Stimulated activated CD8-positive, alpha-beta memory T cell treated with anti-CD3 and anti-CD28 coated beads, Interleukin-15, amount 100 ng/mL, for 24 hours (primary cell): ENCODE measurements at regions not wholly inside any gene's neighbourhood (a gene's known extent, or its start where the extent isn't known, plus 50 kb on each side); places are given as distances from the start of the nearest gene placed in this dataset.

Experiments used
- DNase-seq: peaks from one replicate; pipeline ENCODE4 v3.0.0-alpha.2; 2020; ENCODE audit warnings: low read depth

DNA sequence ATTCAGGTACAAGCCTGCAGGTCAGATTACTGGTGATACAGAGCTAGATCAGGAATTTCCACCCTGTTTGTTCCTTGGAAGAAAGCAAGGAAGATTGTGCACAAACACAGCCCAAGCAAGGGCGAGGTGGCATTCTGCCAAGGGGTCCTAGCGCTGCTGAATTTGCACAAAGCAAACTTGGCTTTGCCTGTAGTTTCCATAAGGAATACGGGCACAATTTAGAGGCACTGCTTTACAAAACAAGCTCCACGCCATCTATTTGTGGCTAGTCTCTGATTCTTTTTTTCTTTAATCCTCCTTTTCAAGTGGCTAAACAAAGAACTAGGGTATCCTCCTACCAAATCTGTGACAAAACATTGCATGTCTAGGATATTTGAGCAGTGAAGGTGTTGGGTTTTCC lies 195.5 kb upstream of the ACVR2A start:
- no peak for DNase-seq

GRCh38 chr2:147648471-147648870 lies 196.4 kb upstream of the ACVR2A start:
- no peak for DNase-seq

- no peak for DNase-seq
Measured at GRCh38 chr2:147647816-147648215, 197.0 kb upstream of the ACVR2A start.

GRCh38 chr2:147646818-147647468 lies 197.9 kb upstream of the ACVR2A start:
- no peak for DNase-seq

GRCh38 chr2:147644491-147644890 lies 200.3 kb upstream of the ACVR2A start:
- no peak for DNase-seq

DNA sequence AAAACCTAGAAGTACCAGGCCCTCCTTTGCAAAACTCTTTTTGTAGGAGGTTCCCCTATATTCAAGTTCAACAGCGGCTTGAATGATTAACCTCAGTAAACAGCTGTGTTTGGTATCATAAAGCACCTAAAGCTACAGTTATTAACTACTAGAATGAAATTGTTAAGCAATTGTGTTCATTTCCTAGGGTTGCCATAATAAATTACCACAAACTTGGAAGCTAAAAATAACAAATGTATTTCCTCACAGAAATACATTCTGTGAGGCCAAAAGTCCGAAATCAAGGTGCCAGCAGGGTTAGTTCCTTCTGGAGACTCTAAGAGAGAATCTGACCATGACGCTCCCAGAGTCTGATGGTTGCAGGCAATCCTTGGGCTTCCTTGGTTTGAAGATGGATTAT lies 202.1 kb upstream of the ACVR2A start:
- no peak for DNase-seq

GRCh38 chr2:147641651-147642050 lies 203.2 kb upstream of the ACVR2A start:
- no peak for DNase-seq

GRCh38 chr2:147639891-147640290 lies 204.9 kb upstream of the ACVR2A start:
- DNase-seq: no peak

- no peak for DNase-seq
Measured at GRCh38 chr2:147639386-147639785, 205.4 kb upstream of the ACVR2A start.

- no peak for DNase-seq
Measured at GRCh38 chr2:147636886-147637285, 207.9 kb upstream of the ACVR2A start.

DNA sequence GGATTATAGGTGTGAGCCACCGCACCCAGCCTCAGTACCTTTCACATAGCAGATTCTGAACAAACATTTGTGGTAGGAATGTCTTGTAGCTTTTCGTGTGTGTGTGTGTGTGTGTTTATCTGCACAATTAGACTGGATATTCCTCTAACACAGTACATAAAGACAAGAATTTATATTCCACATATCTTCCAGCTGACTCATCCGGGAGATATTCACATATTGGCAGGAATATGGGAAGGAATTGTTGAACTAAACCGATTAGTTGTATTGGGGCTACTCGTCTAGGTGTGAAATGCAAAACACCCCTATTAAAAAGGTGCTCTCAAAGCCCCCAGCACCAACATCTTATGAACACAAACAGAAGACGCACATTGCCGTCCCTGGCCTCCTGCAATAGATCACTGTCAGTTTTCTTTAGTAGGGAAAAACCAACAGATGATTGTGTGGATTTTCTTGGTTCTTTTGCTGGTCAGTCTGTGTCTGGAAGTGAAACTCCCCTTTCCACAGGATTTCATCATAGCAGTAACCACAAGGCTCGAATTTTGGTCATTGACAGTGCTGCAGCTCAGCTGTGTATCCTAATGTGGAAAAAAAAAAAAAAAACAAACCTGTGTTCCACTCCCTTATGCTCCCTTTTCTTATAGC lies 208.5 kb upstream of the ACVR2A start:
- no peak for DNase-seq

DNA sequence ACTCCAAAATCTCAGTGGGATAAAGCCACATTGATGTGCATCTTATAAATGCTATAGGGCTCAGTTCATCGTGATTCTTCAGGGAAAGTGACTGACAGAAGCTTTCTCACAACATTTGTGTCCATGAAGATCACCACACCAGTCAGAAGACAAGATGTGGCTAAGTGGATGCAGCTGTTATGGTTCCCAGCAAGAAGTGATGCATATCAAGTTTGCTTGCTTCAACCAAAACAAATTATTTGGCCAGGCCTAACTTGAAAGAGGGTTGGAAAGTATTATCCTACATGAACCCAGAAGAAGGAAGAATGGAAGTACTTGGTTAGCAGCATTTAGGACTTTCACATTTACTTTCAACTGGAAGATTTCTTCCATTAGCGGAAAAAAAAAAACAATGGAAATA lies 210.0 kb upstream of the ACVR2A start:
- DNase-seq: no peak

GRCh38 chr2:147632198-147632597 lies 212.6 kb upstream of the ACVR2A start:
- DNase-seq: no peak

DNA sequence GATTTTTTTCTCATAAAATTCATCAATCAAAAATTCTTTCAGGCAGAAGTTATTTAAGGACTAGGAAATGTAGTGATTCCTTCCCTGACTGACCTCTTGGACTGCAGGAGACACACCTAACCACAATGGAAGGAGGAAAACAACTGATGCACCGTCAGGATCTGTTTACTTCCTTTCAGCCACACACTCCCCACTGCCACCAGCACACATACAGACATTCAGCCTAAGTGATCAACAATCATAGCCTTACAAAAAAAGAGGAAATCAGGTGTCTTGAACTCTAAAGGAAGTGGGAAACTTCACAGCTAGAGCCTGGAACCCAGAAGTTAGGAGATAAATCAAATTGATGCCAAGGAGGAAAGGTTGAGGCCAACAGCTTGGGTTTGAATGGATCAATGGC lies 213.5 kb upstream of the ACVR2A start:
- DNase-seq: no peak

DNA sequence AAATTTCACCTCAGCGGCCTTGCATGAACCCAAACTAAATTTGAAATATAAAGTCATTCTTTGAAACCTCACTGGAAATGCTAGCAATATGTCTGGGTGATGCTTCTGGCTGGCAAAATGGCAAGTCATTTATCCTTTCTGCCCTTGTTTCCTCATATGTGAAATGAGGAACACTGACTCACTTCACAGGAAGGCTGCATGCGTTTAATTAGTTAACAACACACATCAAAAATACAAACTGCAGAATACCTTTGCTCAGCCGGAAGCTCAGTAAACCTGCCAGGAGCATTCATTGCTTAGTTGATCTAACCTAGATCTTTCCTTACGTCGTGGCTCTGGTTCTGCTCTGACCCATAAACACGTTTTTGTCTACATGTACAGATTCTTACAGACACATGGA lies 214.2 kb upstream of the ACVR2A start:
- no peak for DNase-seq

DNA sequence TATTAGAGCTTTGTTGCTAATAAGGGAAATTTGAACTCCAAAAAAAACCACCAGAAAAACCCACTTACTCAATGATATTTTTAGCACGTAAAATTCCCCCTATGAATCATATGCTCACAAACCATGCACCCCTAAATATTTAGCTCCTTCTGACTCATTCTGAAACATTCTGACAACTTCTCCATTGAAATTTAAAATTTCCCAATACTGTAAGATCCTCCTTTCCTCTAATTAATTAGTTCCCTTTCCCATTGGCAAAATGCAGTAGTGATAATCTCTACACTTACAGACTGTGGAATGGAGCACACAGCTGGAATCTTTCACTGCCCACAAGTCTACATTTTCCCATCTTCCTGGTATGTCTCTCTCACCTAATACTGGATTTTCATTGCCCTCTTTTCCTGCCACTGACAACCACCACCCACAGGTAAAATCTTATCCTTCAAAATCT lies 215.8 kb upstream of the ACVR2A start:
- no peak for DNase-seq

DNA sequence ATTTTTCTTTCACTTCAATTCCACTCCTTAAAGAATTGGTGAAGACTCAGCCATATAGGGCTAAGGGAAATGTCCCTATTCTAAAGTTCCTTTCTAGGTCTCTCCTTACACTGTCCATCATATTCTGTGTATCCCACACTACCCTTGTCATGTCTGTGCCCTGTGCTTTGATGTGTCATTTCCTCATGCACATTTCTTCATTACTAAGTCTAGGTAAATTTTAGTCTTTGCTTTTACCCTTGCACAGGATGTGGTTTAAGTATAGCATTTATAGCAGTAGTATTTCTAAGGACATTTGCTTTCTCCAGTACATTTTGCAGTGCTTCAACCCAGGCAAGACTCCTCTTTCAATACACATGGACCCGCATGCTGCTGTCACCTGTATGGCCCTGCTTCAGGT lies 221.5 kb upstream of the ACVR2A start:
- no peak for DNase-seq

DNA sequence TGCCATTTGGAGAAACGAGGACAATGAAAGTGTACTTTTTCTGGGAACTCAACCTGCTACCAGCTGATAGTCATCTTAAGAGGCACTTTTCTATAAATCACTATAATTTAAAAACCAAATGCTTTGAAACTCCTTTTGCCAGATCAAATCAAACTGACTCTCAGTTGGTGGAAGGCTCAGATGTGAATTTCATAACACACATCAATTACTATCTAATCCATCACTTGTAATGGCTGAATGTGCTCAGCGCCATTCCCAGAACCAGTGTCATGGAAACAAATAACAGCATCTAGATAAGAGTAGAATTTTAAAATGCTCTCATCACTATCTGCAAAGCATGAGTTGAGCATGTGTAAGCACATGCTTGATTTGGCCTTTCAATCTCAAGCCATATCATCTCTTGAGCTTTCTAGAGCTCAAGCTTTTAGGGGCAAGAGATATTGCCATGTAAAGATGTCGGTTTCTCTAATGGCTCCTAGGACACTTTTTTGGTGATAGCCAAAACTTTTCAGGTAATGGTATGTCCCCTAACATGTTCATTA lies 223.1 kb upstream of the ACVR2A start:
- DNase-seq: no peak

DNA sequence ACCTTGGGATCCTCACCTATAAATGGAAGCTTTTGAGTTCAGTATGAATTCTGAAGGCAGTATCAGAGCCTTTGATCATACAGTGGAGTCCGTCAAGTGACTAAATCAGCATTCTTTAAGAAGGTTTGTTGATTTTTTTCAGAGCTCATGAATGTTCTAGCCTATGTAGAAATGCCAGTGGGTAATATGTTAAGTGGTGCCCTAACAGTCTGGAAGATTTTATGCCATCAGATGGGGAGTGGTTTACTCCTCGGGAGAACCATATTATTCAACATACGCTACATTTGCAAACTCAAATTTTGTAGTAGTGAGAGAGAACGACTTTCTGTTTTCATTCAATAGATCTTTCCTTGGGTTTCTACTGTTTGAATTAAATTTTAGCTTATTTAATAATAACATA lies 225.0 kb upstream of the ACVR2A start:
- no peak for DNase-seq

DNA sequence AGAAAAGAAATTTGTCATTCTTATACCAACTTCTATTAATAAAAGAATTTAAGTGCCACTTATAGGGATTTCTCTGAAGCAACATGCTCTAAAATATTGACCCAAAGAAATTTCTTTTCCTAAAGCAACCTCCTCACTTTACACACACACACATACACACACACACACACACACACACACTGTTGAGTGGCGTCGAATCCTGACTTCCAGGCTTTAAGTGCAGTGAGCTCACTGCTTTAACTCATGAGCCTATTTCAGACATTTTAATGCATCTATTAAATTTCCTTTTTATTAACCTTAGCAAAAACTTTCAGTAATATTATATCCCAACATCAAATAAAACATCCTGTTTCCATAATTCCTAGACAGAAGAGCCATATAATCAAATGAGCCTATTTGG lies 229.1 kb upstream of the ACVR2A start:
- DNase-seq: no peak

DNA sequence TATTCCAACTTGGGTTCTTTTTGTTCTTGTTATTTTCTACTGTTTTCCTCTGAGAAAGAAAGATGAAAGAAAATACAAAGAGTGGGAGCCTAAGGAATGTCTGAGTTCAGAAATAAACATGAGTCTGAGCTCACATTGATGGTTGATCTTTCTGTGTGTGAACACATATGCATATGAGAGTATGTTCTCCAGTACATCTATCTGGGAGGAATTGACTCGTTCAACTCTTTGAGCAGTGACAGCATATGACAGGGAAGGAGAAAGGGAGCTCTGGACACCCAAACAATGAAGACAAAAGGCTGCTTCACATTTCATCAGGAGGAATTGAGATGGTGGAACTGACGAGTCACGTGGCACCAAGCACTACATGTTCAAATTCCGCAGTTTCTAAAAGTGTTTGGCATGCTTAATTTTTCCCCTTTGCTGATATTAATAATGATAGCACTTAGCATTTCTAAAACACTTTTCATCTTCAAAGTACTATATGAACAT lies 229.8 kb upstream of the ACVR2A start:
- DNase-seq: no peak

DNA sequence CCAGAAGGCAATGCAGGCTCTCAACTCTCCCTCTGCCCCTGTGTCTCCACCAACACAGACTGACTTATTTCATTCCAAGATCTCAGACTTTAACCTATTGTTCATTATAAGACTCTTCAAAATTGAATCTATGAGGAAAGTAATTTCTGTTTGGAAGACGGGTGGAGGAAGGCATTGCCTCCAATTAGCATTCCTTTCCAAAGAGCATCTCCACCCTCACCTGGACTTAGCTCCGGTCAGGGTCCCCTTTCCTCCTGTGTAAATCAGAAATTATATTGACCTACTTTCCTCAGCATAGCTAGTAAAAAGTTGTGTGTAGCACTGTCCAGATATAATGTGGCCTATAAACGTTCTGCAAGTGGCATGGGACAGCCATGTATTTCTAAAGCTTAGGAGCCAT lies 230.4 kb upstream of the ACVR2A start:
- DNase-seq: no peak

DNA sequence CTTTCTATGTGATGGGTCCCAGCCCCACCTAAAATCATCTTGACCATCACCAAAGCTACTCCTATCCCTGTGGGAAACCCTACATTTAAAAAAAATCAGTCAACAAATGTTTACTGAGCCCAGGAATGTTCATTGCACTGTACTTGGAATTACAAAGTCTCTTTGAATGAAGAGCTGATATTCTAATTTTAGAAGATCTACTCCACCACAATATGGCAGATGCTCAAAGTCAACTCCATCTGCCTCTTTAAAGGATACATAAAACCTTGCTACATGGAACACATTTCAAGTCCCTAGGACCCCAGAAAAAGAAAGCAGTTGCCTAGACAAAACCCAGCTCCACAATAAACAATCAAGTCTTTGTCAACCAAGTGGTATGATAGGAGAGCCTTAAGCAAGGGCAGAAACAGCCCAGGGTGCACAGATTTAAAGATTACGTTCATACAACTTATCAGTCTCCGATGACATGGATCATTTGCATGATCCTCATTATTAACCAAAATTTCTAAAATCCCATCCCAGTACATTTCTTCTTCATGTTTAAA lies 234.3 kb upstream of the ACVR2A start:
- DNase-seq: no peak
